SK-N-MC (cell line): ENCODE measurements at regions not wholly inside any gene's neighbourhood (a gene's known extent, or its start where the extent isn't known, plus 50 kb on each side); places are given as distances from the start of the nearest gene placed in this dataset.

ENCODE experiments used
- DNase-seq: peaks from one replicate; pipeline ENCODE4 v3.0.0-alpha.2; 2011; ENCODE audit warnings: low read depth, low spot score
- H3K27ac ChIP-seq: fragments of 200-600 bp; sonication (generic); 2 replicates; pipeline ENCODE4 v1.5.1; 2016; ENCODE audit warnings: mixed run types
- H3K36me3 ChIP-seq: fragments of 200-600 bp; sonication (generic); 2 replicates; pipeline ENCODE4 v1.6.1; 2017; ENCODE audit warnings: antibody characterized with exemption, low read length, mixed read lengths; ENCODE audit not compliant: insufficient read depth
- H3K4me3 ChIP-seq: fragments of 200-600 bp; sonication (generic); 2 replicates; pipeline ENCODE4 v1.5.1; 2016
- H3K9ac ChIP-seq: fragments of 200-600 bp; sonication (generic); 2 replicates; pipeline ENCODE4 v1.8.0; 2017; ENCODE audit warnings: mixed run types, mixed read lengths; ENCODE audit not compliant: insufficient read length
- H3K9me3 ChIP-seq: fragments of 200-600 bp; sonication (generic); 2 replicates; pipeline ENCODE4 v1.6.1; 2017; ENCODE audit warnings: low read depth, mild to moderate bottlenecking, antibody characterized with exemption, low read length, moderate library complexity, mixed read lengths
- EZH2 ChIP-seq: fragments of 200-600 bp; sonication (generic); IDR thresholded peaks from one replicate; pipeline ENCODE4 v1.6.1; 2017; ENCODE audit warnings: antibody characterized with exemption
- FOXP2 ChIP-seq: optimal IDR thresholded peaks from 2 replicates; pipeline ENCODE3; 2011; ENCODE audit warnings: mild to moderate bottlenecking, moderate library complexity; ENCODE audit not compliant: insufficient read depth; ENCODE audit errors: extremely low read length, control extremely low read depth
- POLR2AphosphoS5 ChIP-seq: IDR thresholded peaks from 2 replicates; pipeline ENCODE4 v1.6.1; 2012; ENCODE audit warnings: mild to moderate bottlenecking, low read depth, low read length, borderline replicate concordance

GRCh38 chr4:136007991-136008390 lies 1524.3 kb downstream of the PCDH18 start:
- Histone ChIP-seq H3K4me3 (no peak overlapping the region), H3K9ac (no peak overlapping the region), H3K27ac (no peak overlapping the region), H3K36me3 (no peaks in the 10 kb centered on the region), H3K9me3 (no peaks in the 10 kb centered on the region)
- TF ChIP-seq POLR2AphosphoS5 (no peak), EZH2 (no peak), FOXP2 (no peak)
- DNase-seq, result no peak

GRCh38 chr4:136002316-136002715 lies 1530.0 kb downstream of the PCDH18 start:
- Histone ChIP-seq H3K36me3 (no peaks in the 10 kb centered on the region), H3K9me3 (no peaks in the 10 kb centered on the region), H3K4me3 (no peak overlapping the region), H3K9ac (no peak overlapping the region), H3K27ac (no peak overlapping the region)
- no peak for DNase-seq
- TF ChIP-seq FOXP2, result no peak
- no peak for TF ChIP-seq EZH2
- no peak for TF ChIP-seq POLR2AphosphoS5

GRCh38 chr4:136001791-136002190 lies 1530.5 kb downstream of the PCDH18 start:
- DNase-seq, result no peak
- H3K9ac ChIP-seq, result no peak overlapping the region
- no peak overlapping the region for H3K27ac ChIP-seq
- H3K36me3 ChIP-seq, result no peaks in the 10 kb centered on the region
- TF ChIP-seq POLR2AphosphoS5, result no peak
- TF ChIP-seq FOXP2, result no peak
- no peak for TF ChIP-seq EZH2
- no peak overlapping the region for H3K4me3 ChIP-seq
- no peaks in the 10 kb centered on the region for H3K9me3 ChIP-seq

- Histone ChIP-seq H3K36me3 (no peaks in the 10 kb centered on the region), H3K9ac (no peak overlapping the region), H3K9me3 (no peaks in the 10 kb centered on the region), H3K4me3 (no peak overlapping the region), H3K27ac (no peak overlapping the region)
- TF ChIP-seq FOXP2, result no peak
- TF ChIP-seq EZH2, result no peak
- no peak for TF ChIP-seq POLR2AphosphoS5
- DNase-seq, result no peak
These were observed 1532.0 kb downstream of the PCDH18 start for GRCh38 chr4:136000246-136000645.

GRCh38 chr4:135994360-135994759 lies 1537.9 kb downstream of the PCDH18 start:
- TF ChIP-seq POLR2AphosphoS5 (no peak), EZH2 (no peak), FOXP2 (no peak)
- Histone ChIP-seq H3K4me3 (no peak overlapping the region), H3K36me3 (no peaks in the 10 kb centered on the region), H3K27ac (no peak overlapping the region), H3K9ac (no peak overlapping the region), H3K9me3 (no peaks in the 10 kb centered on the region)
- no peak for DNase-seq

GRCh38 chr4:135976860-135977259 lies 1555.4 kb downstream of the PCDH18 start:
- Histone ChIP-seq H3K4me3 (no peak overlapping the region), H3K27ac (no peak overlapping the region), H3K9me3 (no peaks in the 10 kb centered on the region), H3K9ac (no peak overlapping the region), H3K36me3 (no peaks in the 10 kb centered on the region)
- TF ChIP-seq EZH2 (no peak), POLR2AphosphoS5 (no peak), FOXP2 (no peak)
- DNase-seq, result no peak

GRCh38 chr4:135966936-135967335 lies 1565.4 kb downstream of the PCDH18 start:
- H3K9ac ChIP-seq, result no peak overlapping the region
- no peak for DNase-seq
- H3K9me3 ChIP-seq, result no peaks in the 10 kb centered on the region
- no peaks in the 10 kb centered on the region for H3K36me3 ChIP-seq
- H3K27ac ChIP-seq, result no peak overlapping the region
- H3K4me3 ChIP-seq, result no peak overlapping the region
- TF ChIP-seq FOXP2 (no peak), POLR2AphosphoS5 (no peak), EZH2 (no peak)

- H3K9ac ChIP-seq, result no peak overlapping the region
- TF ChIP-seq POLR2AphosphoS5 (no peak), FOXP2 (no peak), EZH2 (no peak)
- no peak for DNase-seq
- H3K4me3 ChIP-seq, result no peak overlapping the region
- H3K9me3 ChIP-seq, result no peaks in the 10 kb centered on the region
- no peak overlapping the region for H3K27ac ChIP-seq
- H3K36me3 ChIP-seq, result no peaks in the 10 kb centered on the region
These were observed 1569.3 kb downstream of the PCDH18 start for GRCh38 chr4:135963009-135963408.

- Histone ChIP-seq H3K9ac (no peak overlapping the region), H3K9me3 (no peaks in the 10 kb centered on the region), H3K36me3 (no peaks in the 10 kb centered on the region), H3K27ac (no peak overlapping the region), H3K4me3 (no peak overlapping the region)
- TF ChIP-seq POLR2AphosphoS5 (no peak), FOXP2 (no peak), EZH2 (no peak)
- no peak for DNase-seq
These were observed 1582.4 kb downstream of the PCDH18 start for GRCh38 chr4:135949931-135950330.

- Histone ChIP-seq H3K27ac (no peak overlapping the region), H3K9me3 (no peaks in the 10 kb centered on the region), H3K36me3 (no peaks in the 10 kb centered on the region), H3K4me3 (no peak overlapping the region), H3K9ac (no peak overlapping the region)
- TF ChIP-seq EZH2 (no peak), POLR2AphosphoS5 (no peak), FOXP2 (no peak)
- DNase-seq, result no peak
These were observed 1583.5 kb downstream of the PCDH18 start for GRCh38 chr4:135948797-135949196.
